Right lobe of liver (tissue), 4 donors: ENCODE measurements at regions not wholly inside any gene's neighbourhood (a gene's known extent, or its start where the extent isn't known, plus 50 kb on each side); places are given as distances from the start of the nearest gene placed in this dataset.
"Not testable (repeated sequence)": the region's sequence is repeated elsewhere in the genome, so short reads cannot be mapped to it uniquely, and the experiment has no call there.

ENCODE experiments used
- CTCF ChIP-seq, 4 donors: fragments of 200-600 bp in 3 of 4; fragments of 450-650 bp in 1 of 4; IDR thresholded peaks; one replicate each; pipeline versions ENCODE4 v1.5.1 to v1.8.0; 2016 to 2022; ENCODE audit warnings: antibody characterized with exemption in 4 of 4, mild to moderate bottlenecking in 2 of 4
- POLR2A ChIP-seq: fragments of 450-650 bp; IDR thresholded peaks from one replicate; pipeline ENCODE4 v1.6.1; 2017; ENCODE audit warnings: antibody characterized with exemption, mild to moderate bottlenecking
- donor health status: DM: no; HTN: no; CAD: no.
- donor health status: DM: no; HTN: no; CAD: no.
- donor health status: DM: no; HTN: yes; CAD: no.

- TF ChIP-seq CTCF (IDR thresholded peaks at IDR 0.05); POLR2A: not testable (repeated sequence)
Measured at GRCh38 chr13:73160371-73161031, 101.7 kb downstream of the KLF5 start.
